ENCODE measurements at regions not wholly inside any gene's neighbourhood (a gene's known extent, or its start where the extent isn't known, plus 50 kb on each side); places are given as distances from the start of the nearest gene placed in this dataset.

DNA sequence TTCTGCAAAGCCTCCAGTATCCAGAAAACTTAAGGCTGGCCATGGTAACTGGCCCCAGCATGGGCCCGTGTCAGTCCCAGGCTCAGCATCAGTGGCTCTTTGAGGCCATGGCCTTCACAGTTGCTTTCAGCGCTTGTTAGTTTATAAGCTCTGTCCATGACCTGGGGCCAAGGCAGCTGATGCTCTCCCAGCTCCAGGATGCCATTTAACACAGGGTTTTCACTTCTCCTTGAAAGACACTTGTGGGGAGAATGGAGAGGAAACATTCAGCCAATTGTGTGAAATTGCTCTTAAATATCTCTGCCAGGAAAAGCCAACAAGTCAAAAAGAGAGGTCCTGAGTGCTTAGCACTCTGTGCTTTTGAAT is 321.3 kb downstream of the FOXO1 start:
- intact Hi-C loops (cut with micrococcal nuclease), result no loop called here
- H4K20me1 ChIP-seq (replicated peaks; ENCODE audit: control insufficient read depth, insufficient read depth, low read length), result no peaks in the 10 kb centered on the region
- BruUV-seq (replicated peaks), result no TSS peak
- H3K9ac ChIP-seq (ENCODE audit: insufficient read depth in 1 of 2, low read depth in 2 of 2, low read length in 2 of 2), result no peak overlapping the region
- ChIA-PET POLR2A (no interaction called here), CTCF (ENCODE audit: low intra/inter-chr PET ratio) (no interaction called here)
- 0% methylated on average over 2 of the region's 2 CpGs for WGBS (ENCODE audit: insufficient coverage, low coverage, missing lambda C conversion rate)
- ATAC-seq, result no peak
- H3K4me1 ChIP-seq (replicated peaks in 1 of 2; ENCODE audit: control insufficient read depth in 2 of 2, insufficient read depth in 2 of 2, low read length in 2 of 2), result no peaks in the 10 kb centered on the region
- H3K27me3 ChIP-seq (ENCODE audit: control insufficient read depth in 2 of 2, insufficient read depth in 2 of 2, low read length in 2 of 2), result no peaks in the 10 kb centered on the region; a peak in 2 of 5 replicates
- no peak for FAIRE-seq
- H3K4me3 ChIP-seq, result no peak overlapping the region
- in situ Hi-C loops (cut with MboI), result no loop called here
- H3K9me1 ChIP-seq (ENCODE audit: control insufficient read depth, insufficient read depth, low read length), result no peaks in the 10 kb centered on the region
- no peaks in the 10 kb centered on the region for H3K9me3 ChIP-seq (replicated peaks; ENCODE audit: control insufficient read depth, insufficient read depth, low read depth, low read length)
- H3K79me2 ChIP-seq (ENCODE audit: control insufficient read depth, insufficient read depth, low read length), result no peaks in the 10 kb centered on the region
- no peak overlapping the region for H3K4me2 ChIP-seq (ENCODE audit: insufficient read depth, low read length)
- TF ChIP-seq NCOA1 (IDR thresholded peaks at IDR 0.05; ENCODE audit: low read depth) (no peak), POLR2A (conservative IDR thresholded peaks at IDR 0.05) (no peak), ZNF3 (CRISPR knock-in tag; IDR thresholded peaks at IDR 0.05) (no peak)
- TF ChIP-seq, protein P1, sequence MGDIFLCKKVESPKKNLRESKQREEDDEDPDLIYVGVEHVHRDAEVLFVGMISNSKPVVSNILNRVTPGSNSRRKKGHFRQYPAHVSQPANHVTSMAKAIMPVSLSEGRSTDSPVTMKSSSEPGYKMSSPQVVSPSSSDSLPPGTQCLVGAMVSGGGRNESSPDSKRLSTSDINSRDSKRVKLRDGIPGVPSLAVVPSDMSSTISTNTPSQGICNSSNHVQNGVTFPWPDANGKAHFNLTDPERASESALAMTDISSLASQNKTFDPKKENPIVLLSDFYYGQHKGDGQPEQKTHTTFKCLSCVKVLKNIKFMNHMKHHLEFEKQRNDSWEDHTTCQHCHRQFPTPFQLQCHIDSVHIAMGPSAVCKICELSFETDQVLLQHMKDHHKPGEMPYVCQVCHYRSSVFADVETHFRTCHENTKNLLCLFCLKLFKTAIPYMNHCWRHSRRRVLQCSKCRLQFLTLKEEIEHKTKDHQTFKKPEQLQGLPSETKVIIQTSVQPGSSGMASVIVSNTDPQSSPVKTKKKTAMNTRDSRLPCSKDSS (IDR thresholded peaks at IDR 0.05; ENCODE audit: low read depth, partially characterized antibody), result no peak
- no peak overlapping the region for H3K27ac ChIP-seq (ENCODE audit: extremely low read depth, low read depth, low read length)
- no peak overlapping the region for H2AFZ ChIP-seq (ENCODE audit: low read depth, low read length)
- no peak for DNase-seq (ENCODE audit: extremely low read depth in 1 of 4, low spot score in 3 of 4)
- H3K36me3 ChIP-seq (ENCODE audit: control insufficient read depth, insufficient read depth, low read length), result no peaks in the 10 kb centered on the region

- 0% methylated on average over 7 of the region's 12 CpGs for WGBS (ENCODE audit: insufficient coverage, low coverage, missing lambda C conversion rate)
- no peak overlapping the region for H2AFZ ChIP-seq (ENCODE audit: low read depth, low read length)
- no peak overlapping the region for H3K4me3 ChIP-seq
- POLR2A ChIA-PET, result no interaction called here
- FAIRE-seq (no peak), ATAC-seq (no peak), DNase-seq (ENCODE audit: extremely low read depth in 1 of 4, low spot score in 3 of 4) (no peak)
- no peaks in the 10 kb centered on the region for H3K9me3 ChIP-seq (replicated peaks; ENCODE audit: control insufficient read depth, insufficient read depth, low read depth, low read length)
- no peaks in the 10 kb centered on the region for H3K79me2 ChIP-seq (ENCODE audit: control insufficient read depth, insufficient read depth, low read length)
- CTCF ChIA-PET (ENCODE audit: low intra/inter-chr PET ratio), result no interaction called here
- H4K20me1 ChIP-seq (replicated peaks; ENCODE audit: control insufficient read depth, insufficient read depth, low read length), result no peaks in the 10 kb centered on the region
- no peaks in the 10 kb centered on the region for H3K36me3 ChIP-seq (ENCODE audit: control insufficient read depth, insufficient read depth, low read length)
- no TSS peak for BruUV-seq (replicated peaks)
- H3K4me2 ChIP-seq (ENCODE audit: insufficient read depth, low read length), result no peak overlapping the region
- H3K9ac ChIP-seq (ENCODE audit: insufficient read depth in 1 of 2, low read depth in 2 of 2, low read length in 2 of 2), result no peak overlapping the region
- H3K9me1 ChIP-seq (ENCODE audit: control insufficient read depth, insufficient read depth, low read length), result no peaks in the 10 kb centered on the region
- H3K27ac ChIP-seq (ENCODE audit: extremely low read depth, low read depth, low read length), result no peak overlapping the region
- intact Hi-C loops (cut with micrococcal nuclease) (no loop called here), in situ Hi-C loops (cut with MboI) (no loop called here)
- no peaks in the 10 kb centered on the region; a peak in 1 of 5 replicates for H3K27me3 ChIP-seq (ENCODE audit: control insufficient read depth in 2 of 2, insufficient read depth in 2 of 2, low read length in 2 of 2)
- H3K4me1 ChIP-seq (replicated peaks in 1 of 2; ENCODE audit: control insufficient read depth in 2 of 2, insufficient read depth in 2 of 2, low read length in 2 of 2), result no peaks in the 10 kb centered on the region
- TF ChIP-seq ZNF217 (CRISPR knock-in tag; IDR thresholded peaks at IDR 0.05), result no peak
- no peak for TF ChIP-seq ZNF384 (IDR thresholded peaks at IDR 0.05; ENCODE audit: low read depth, low read length)
- TF ChIP-seq ZFX (CRISPR knock-in tag; IDR thresholded peaks at IDR 0.05), result no peak
- no peak for TF ChIP-seq RAD51 (IDR thresholded peaks at IDR 0.05; ENCODE audit: borderline replicate concordance, low read depth)
- no peak for TF ChIP-seq HOMEZ (CRISPR knock-in tag; IDR thresholded peaks at IDR 0.05)
- TF ChIP-seq TEAD4 (IDR thresholded peaks at IDR 0.05; ENCODE audit: low read length), result no peak
- no peak for TF ChIP-seq TEAD4 (CRISPR knock-in tag; IDR thresholded peaks at IDR 0.05; ENCODE audit: borderline replicate concordance)
- no peak for TF ChIP-seq ATF2 (CRISPR knock-in tag; IDR thresholded peaks at IDR 0.05)
- no peak for TF ChIP-seq BMI1 (IDR thresholded peaks at IDR 0.05; ENCODE audit: low read length)
- no peak for TF ChIP-seq SREBF1 (IDR thresholded peaks at IDR 0.05; ENCODE audit: borderline replicate concordance, low read depth, low read length)
These were observed 320.6 kb downstream of the FOXO1 start for GRCh38 chr13:40345654-40346372.
